ENCODE measurements at regions not wholly inside any gene's neighbourhood (a gene's known extent, or its start where the extent isn't known, plus 50 kb on each side); places are given as distances from the start of the nearest gene placed in this dataset.

- TF ChIP-seq, protein P1, sequence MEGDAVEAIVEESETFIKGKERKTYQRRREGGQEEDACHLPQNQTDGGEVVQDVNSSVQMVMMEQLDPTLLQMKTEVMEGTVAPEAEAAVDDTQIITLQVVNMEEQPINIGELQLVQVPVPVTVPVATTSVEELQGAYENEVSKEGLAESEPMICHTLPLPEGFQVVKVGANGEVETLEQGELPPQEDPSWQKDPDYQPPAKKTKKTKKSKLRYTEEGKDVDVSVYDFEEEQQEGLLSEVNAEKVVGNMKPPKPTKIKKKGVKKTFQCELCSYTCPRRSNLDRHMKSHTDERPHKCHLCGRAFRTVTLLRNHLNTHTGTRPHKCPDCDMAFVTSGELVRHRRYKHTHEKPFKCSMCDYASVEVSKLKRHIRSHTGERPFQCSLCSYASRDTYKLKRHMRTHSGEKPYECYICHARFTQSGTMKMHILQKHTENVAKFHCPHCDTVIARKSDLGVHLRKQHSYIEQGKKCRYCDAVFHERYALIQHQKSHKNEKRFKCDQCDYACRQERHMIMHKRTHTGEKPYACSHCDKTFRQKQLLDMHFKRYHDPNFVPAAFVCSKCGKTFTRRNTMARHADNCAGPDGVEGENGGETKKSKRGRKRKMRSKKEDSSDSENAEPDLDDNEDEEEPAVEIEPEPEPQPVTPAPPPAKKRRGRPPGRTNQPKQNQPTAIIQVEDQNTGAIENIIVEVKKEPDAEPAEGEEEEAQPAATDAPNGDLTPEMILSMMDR (IDR thresholded peaks at IDR 0.05) = no peak
- no peak for TF ChIP-seq POLR2A (IDR thresholded peaks at IDR 0.05)
These were observed 241.6 kb upstream of the FN1 start for GRCh38 chr2:215677481-215677880.
